Body of pancreas (tissue), 4 donors: ENCODE measurements at regions not wholly inside any gene's neighbourhood (a gene's known extent, or its start where the extent isn't known, plus 50 kb on each side); places are given as distances from the start of the nearest gene placed in this dataset.

Experiments used
- ATAC-seq: fragments of 150-250 bp; one replicate; pipeline ENCODE4 v1.9.1; 2016
- DNase-seq, 4 donors: peaks; one replicate each; pipeline ENCODE4 v3.0.0-alpha.2; 2019
- H3K27ac ChIP-seq, 4 donors: fragments of 200-600 bp; sonication (generic); 1 replicate in 3 of 4; 2 replicates in 1 of 4; pipeline versions ENCODE4 v1.5.1 to v1.6.1; 2016 to 2019; ENCODE audit warnings: mild to moderate bottlenecking in 1 of 4, mixed read lengths in 1 of 4, moderate library complexity in 1 of 4
- H3K27me3 ChIP-seq, 2 donors: fragments of 200-600 bp; sonication (generic); one replicate each; pipeline ENCODE4 v1.6.0; 2016; ENCODE audit warnings: mild to moderate bottlenecking in 1 of 2
- H3K36me3 ChIP-seq, 2 donors: fragments of 200-600 bp; sonication (generic); replicated peaks in 1 of 2; 2 replicates each; pipeline ENCODE4 v1.5.1; 2016; ENCODE audit warnings: low read depth in 2 of 2; ENCODE audit not compliant: insufficient read depth in 1 of 2
- H3K4me1 ChIP-seq: fragments of 200-600 bp; sonication (generic); one replicate; pipeline ENCODE4 v1.6.0; 2016
- H3K4me3 ChIP-seq, 2 donors: fragments of 200-600 bp; sonication (generic); 1 replicate in 1 of 2; 2 replicates in 1 of 2; pipeline ENCODE4 v1.5.1; 2016 to 2019
- H3K9me3 ChIP-seq, 3 donors: fragments of 200-600 bp; sonication (generic); 1 replicate in 2 of 3; 2 replicates in 1 of 3; pipeline ENCODE4 v1.5.1; 2016
- POLR2A ChIP-seq, 3 donors: fragments of 450-650 bp; IDR thresholded peaks; one replicate each; pipeline ENCODE4 v1.6.1; 2016; ENCODE audit warnings: antibody characterized with exemption in 3 of 3, mild to moderate bottlenecking in 2 of 3
- WGBS, 2 donors: methylation state at CpG; one replicate each; pipeline ENCODE4 v1.1.5; 2017; 5-methylcytosine and 5-hydroxymethylcytosine counted together
- intact Hi-C: fragments of 100-400 bp; cut with DNase I; formaldehyde crosslinking; loops from one replicate; pipeline ENCODE4 v1.15.1; 2023
- TF ChIP-seq, protein P1 (sequence below), 7 experiments: fragments of 450-650 bp in 4 of 7; fragments of 200-600 bp in 3 of 7; sonication (generic) in 3 of 7; IDR thresholded peaks; one replicate each; pipeline ENCODE4 v1.5.1; 2016 to 2019; ENCODE audit warnings: antibody characterized with exemption in 7 of 7

DNA sequence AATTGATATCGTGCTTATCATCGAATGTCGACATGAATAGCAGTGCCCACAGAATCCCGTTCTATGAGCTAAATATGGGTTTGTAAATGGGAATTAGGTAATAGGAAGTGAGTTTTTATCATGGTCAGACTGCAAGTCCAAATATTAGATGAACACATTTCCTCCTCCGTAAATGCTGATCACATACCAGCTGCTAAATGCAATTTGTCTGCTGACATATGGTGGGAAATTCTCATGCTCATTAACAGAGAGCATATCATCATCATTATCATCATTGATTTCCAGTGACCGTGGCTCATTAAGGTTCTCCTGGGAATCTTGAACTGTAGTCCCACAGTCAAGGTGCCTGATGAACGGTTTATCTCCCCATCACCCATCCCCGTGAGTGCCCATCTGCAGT, 998.8 kb upstream of the TMEM132C start:
- Histone ChIP-seq H3K27me3 (no peaks in the 10 kb centered on the region), H3K9me3 (no peaks in the 10 kb centered on the region), H3K27ac (no peak overlapping the region), H3K36me3 (no peaks in the 10 kb centered on the region), H3K4me1 (no peaks in the 10 kb centered on the region), H3K4me3 (no peak overlapping the region)
- intact Hi-C loops, result no loop called here
- no peak for ATAC-seq
- no peak for DNase-seq
- TF ChIP-seq, protein P1, sequence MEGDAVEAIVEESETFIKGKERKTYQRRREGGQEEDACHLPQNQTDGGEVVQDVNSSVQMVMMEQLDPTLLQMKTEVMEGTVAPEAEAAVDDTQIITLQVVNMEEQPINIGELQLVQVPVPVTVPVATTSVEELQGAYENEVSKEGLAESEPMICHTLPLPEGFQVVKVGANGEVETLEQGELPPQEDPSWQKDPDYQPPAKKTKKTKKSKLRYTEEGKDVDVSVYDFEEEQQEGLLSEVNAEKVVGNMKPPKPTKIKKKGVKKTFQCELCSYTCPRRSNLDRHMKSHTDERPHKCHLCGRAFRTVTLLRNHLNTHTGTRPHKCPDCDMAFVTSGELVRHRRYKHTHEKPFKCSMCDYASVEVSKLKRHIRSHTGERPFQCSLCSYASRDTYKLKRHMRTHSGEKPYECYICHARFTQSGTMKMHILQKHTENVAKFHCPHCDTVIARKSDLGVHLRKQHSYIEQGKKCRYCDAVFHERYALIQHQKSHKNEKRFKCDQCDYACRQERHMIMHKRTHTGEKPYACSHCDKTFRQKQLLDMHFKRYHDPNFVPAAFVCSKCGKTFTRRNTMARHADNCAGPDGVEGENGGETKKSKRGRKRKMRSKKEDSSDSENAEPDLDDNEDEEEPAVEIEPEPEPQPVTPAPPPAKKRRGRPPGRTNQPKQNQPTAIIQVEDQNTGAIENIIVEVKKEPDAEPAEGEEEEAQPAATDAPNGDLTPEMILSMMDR (IDR thresholded peaks at IDR 0.05), result no peak
- TF ChIP-seq POLR2A (IDR thresholded peaks at IDR 0.05), result no peak
- WGBS, 2 donors, result 44 to 56% methylated on average over 8 of the region's 8 CpGs

DNA sequence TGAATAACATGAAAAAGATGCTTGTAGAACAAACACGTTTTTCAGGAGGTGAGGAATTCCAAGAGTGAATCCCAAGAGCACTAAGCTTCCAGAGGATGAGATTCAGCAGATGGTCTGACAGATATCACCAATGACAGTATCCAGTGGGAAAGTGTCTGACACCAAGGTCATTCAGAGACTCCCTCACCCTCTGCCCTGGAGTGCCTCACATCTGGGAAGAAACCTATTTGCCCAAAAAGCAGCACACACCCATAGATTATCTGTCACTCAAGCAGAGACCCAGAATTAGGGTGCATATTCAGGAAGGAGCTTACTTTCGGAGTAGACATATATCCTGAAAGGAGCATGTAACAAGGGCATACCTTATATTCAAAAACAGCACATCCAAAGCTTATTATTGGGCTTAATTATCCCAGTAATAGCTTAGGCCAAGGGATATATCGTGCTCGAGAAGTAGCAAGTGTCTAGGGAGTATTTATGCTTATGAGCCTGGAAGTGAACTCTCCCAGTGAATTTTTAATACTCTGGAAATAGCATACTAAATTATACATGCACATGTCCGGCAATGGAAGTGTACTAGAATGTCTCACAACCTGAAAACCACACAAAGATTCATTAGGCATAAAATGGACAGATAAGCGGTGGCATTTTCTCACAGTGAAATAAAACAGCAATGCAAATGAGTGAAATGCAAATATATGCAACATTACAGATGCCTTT, 998.1 kb upstream of the TMEM132C start:
- Histone ChIP-seq H3K27me3 (no peaks in the 10 kb centered on the region), H3K4me1 (no peaks in the 10 kb centered on the region), H3K4me3 (no peak overlapping the region), H3K9me3 (no peaks in the 10 kb centered on the region), H3K36me3 (no peaks in the 10 kb centered on the region), H3K27ac (no peak overlapping the region)
- 50 to 61% methylated on average over 6 of the region's 6 CpGs for WGBS, 2 donors
- no peak for DNase-seq
- ATAC-seq, result no peak
- TF ChIP-seq POLR2A (IDR thresholded peaks at IDR 0.05), result no peak
- TF ChIP-seq, protein P1 (IDR thresholded peaks at IDR 0.05), result no peak
- intact Hi-C loops, result no loop called here

DNA sequence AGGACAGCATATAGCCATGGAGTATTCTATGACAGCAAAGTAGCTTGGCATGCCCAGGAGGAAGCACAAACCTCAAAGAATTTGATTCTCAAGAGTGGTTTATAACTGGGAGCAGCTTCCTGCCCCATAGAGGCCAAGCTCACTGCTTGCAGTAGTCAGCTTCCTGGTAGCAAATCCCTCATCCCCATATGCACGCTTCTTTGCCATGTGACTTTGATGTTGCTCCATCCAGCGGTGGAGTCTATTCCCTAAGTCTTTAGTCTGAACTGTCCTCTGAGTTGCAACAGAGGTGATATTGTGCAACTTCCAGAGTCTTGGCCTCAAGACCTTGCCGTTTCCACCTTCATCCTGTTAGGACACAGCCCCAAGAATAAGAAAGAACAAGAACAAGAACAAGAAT, 996.8 kb upstream of the TMEM132C start:
- no peak for ATAC-seq
- 52 to 71% methylated on average over 3 of the region's 3 CpGs for WGBS, 2 donors
- intact Hi-C loops, result no loop called here

DNA sequence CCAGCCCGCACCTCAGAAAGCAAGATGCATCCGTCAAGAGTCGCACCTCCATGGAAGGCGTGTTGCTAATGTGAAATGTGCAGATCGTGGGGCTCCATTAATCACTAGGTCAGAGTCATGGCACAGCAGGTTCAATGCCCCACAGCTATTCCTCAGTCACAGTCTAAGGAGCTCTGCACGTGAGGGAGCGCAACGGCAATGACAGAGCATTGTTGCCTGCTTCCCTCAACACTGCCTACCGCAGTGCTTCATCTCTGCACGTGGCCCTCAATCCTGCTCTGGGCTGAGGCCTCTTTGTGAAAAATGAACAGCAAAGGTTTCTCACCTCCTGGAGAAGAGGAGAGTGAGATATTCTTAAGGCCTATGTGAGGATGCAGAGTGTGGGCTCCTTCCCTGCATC, 995.2 kb upstream of the TMEM132C start:
- H3K4me3 ChIP-seq, result no peak overlapping the region
- WGBS, 2 donors, result 83 to 87% methylated on average over 9 to 10 of the region's 10 CpGs
- H3K36me3 ChIP-seq, result no peaks in the 10 kb centered on the region
- intact Hi-C loops, result no loop called here
- ATAC-seq (no peak), DNase-seq (no peak)
- no peaks in the 10 kb centered on the region for H3K27me3 ChIP-seq
- H3K27ac ChIP-seq, result no peak overlapping the region
- TF ChIP-seq, protein P1 (IDR thresholded peaks at IDR 0.05), result no peak
- TF ChIP-seq POLR2A (IDR thresholded peaks at IDR 0.05), result no peak
- no peaks in the 10 kb centered on the region for H3K9me3 ChIP-seq
- H3K4me1 ChIP-seq, result no peaks in the 10 kb centered on the region

More for the DNA sequence above, 996.8 kb upstream of the TMEM132C start:
- TF ChIP-seq, protein P1 (IDR thresholded peaks at IDR 0.05), result no peak
- no peak for TF ChIP-seq POLR2A (IDR thresholded peaks at IDR 0.05)
- DNase-seq, result peak in 1 of 4 donors; percentile 39
- Histone ChIP-seq H3K36me3 (no peaks in the 10 kb centered on the region), H3K4me3 (no peak overlapping the region), H3K4me1 (no peaks in the 10 kb centered on the region), H3K9me3 (no peaks in the 10 kb centered on the region), H3K27me3 (no peaks in the 10 kb centered on the region), H3K27ac (no peak overlapping the region)

DNA sequence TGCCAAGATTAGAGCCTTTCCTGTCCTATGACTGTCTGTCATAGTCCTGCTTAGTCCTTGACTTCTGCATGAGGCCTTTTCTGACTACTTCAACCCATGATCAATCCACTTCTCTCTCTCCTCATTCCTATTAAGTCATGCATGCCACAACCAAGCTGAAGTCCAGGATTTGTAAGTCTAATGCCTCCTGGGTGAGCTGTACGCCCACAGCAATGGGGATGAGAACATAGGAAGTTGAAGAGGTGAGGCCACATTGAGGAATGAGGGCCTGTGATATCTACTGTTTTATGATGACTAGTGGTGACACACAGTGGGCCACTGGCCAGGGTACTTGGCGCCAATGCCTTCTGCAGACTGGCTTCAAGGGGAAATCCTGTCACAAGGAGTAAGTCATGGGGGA, 994.1 kb upstream of the TMEM132C start:
- no peaks in the 10 kb centered on the region for H3K36me3 ChIP-seq
- H3K27ac ChIP-seq, result no peak overlapping the region
- no peaks in the 10 kb centered on the region for H3K9me3 ChIP-seq
- intact Hi-C loops, result no loop called here
- TF ChIP-seq, protein P1 (IDR thresholded peaks at IDR 0.05), result no peak
- no peak for TF ChIP-seq POLR2A (IDR thresholded peaks at IDR 0.05)
- no peaks in the 10 kb centered on the region for H3K4me1 ChIP-seq
- H3K27me3 ChIP-seq, result no peaks in the 10 kb centered on the region
- DNase-seq (no peak), ATAC-seq (no peak)
- 80 to 84% methylated on average over 2 of the region's 2 CpGs for whole genome bisulfite sequencing, 2 donors
- H3K4me3 ChIP-seq, result no peak overlapping the region
